ENCODE measurements at regions not wholly inside any gene's neighbourhood (a gene's known extent, or its start where the extent isn't known, plus 50 kb on each side); places are given as distances from the start of the nearest gene placed in this dataset.

DNA sequence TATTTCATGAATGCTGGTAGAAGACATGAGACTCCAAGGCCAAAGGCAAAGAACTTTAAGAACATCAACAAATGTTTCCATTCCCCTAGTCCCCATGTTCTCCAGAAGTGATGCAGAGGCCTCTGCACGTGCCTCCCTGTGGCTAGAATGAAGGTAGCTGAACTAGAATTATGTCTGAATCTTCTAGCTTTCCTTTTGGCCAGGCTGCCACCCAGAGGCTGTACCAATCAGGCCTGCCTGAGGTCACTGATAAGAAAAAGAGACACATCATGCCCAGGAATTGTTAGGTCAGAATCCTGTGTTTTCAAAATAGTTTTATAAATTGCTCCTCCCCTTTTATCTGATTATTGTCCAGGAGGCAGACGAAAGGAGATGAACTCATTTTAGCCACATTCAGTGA is 188.0 kb upstream of the SLC16A7 start:
- TF ChIP-seq POLR2A (IDR thresholded peaks at IDR 0.05; ENCODE audit: low read depth, low read length), result no peak
- no peak for TF ChIP-seq POLR2AphosphoS5 (IDR thresholded peaks at IDR 0.05; ENCODE audit: low read depth, low read length)
